ENCODE measurements at regions not wholly inside any gene's neighbourhood (a gene's known extent, or its start where the extent isn't known, plus 50 kb on each side); places are given as distances from the start of the nearest gene placed in this dataset.

DNA sequence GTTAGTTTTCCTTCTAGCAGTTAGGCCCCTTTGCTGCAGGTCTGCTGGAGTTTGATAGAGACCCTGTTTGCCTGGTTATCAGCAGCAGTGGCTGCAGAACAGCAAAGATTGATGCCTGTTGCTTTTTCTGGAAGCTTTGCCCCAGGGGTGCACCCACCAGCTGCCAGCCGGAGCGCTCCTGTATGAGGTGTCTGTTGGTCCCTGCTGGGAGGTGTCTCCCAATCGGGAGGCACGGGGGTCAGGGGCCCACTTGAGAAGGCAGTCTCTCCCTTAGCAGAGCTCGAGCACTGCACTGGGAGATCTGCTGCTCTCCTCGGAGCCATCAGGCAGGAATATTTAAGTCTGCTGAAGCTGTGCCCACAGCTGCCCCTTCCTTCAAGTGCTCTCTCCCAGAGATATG, 825.3 kb upstream of the GRM7 start:
- DNase-seq (ENCODE audit: low read depth) = no peak
- TF ChIP-seq CTCF (conservative IDR thresholded peaks at IDR 0.05; ENCODE audit: control insufficient read depth, insufficient read depth, low read depth, low read length) = no peak
- H3K4me3 ChIP-seq (ENCODE audit: control insufficient read depth, low read depth, low read length) = no peak overlapping the region

- DNase-seq (ENCODE audit: low read depth) = no peak
- TF ChIP-seq CTCF (conservative IDR thresholded peaks at IDR 0.05; ENCODE audit: control insufficient read depth, insufficient read depth, low read depth, low read length) = no peak
- no peak overlapping the region for H3K4me3 ChIP-seq (ENCODE audit: control insufficient read depth, low read depth, low read length)
Observed at GRCh38 chr3:6039971-6040370, 820.9 kb upstream of the GRM7 start.

DNA sequence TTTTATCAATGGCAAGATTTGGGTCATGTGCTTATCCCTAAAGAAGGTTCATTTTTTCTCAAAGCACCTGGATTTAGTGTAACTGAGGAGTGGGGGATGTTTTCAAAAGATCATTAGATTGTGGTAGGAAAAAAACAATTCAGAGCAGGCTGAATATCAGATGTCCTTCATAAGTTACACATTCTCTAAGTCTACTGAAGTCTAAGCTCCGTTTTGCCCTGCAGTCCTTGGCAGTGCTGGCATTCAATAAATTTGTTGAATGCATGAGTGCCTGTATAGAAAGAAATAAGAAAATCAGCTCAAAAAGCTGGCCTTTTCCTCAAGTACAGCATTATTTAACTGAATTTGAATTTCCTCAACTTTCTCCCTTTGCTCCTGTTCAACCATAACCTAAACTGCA, 819.0 kb upstream of the GRM7 start:
- no peak for DNase-seq (ENCODE audit: low read depth)
- no peak overlapping the region for H3K4me3 ChIP-seq (ENCODE audit: control insufficient read depth, low read depth, low read length)
- TF ChIP-seq CTCF (conservative IDR thresholded peaks at IDR 0.05; ENCODE audit: control insufficient read depth, insufficient read depth, low read depth, low read length) = no peak

DNA sequence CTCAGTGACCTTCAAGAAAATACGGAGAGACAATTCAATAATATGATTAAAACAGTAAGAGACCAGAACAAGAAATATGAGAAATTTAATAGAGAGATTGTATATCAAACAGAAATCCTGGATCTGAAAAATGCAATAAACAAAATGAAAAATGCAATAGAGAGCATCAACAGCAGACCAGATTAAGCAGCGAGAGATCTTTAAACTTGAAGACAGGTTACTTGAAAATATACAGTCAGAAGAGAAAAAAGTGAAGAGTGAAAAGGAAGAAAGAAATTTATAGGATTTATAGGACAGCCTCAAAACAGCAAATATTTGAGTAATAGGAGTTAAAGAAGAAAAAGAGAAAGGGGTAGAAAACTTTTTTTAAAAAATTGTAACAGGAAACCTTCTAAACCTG, 813.9 kb upstream of the GRM7 start:
- no peak for TF ChIP-seq CTCF (conservative IDR thresholded peaks at IDR 0.05; ENCODE audit: control insufficient read depth, insufficient read depth, low read depth, low read length)
- H3K4me3 ChIP-seq (ENCODE audit: control insufficient read depth, low read depth, low read length) = no peak overlapping the region
- DNase-seq (ENCODE audit: low read depth) = no peak

- DNase-seq (ENCODE audit: low read depth) = no peak
- no peak overlapping the region for H3K4me3 ChIP-seq (ENCODE audit: control insufficient read depth, low read depth, low read length)
- no peak for TF ChIP-seq CTCF (conservative IDR thresholded peaks at IDR 0.05; ENCODE audit: control insufficient read depth, insufficient read depth, low read depth, low read length)
Observed at GRCh38 chr3:6060251-6060650, 800.7 kb upstream of the GRM7 start.

GRCh38 chr3:6062261-6063187, 798.4 kb upstream of the GRM7 start:
- no peak for DNase-seq (ENCODE audit: low read depth)
- TF ChIP-seq CTCF (conservative IDR thresholded peaks at IDR 0.05; ENCODE audit: control insufficient read depth, insufficient read depth, low read depth, low read length) = no peak
- H3K4me3 ChIP-seq (ENCODE audit: control insufficient read depth, low read depth, low read length) = no peak overlapping the region
